ENCODE measurements at regions not wholly inside any gene's neighbourhood (a gene's known extent, or its start where the extent isn't known, plus 50 kb on each side); places are given as distances from the start of the nearest gene placed in this dataset.

DNA sequence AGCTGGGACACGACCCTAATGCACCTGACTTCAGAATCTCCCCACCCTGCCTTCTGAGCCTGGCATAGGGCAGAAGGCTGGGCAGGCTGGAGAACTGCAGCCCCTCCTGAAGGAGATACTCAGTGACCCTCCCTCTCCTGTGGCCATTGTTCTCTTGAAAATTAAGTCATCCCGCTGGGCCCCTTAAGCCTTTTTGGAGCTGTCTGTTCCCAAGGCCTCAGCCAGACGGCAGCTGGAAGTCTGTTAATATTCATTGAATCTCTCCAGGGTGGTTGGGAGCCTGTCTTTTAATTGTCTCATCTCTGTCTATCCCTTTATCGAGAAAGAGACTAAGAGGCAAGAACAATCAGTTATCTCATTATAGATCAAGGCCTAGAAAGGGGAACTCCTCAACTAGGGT lies 118.1 kb upstream of the PCBD1 start:
- TF ChIP-seq, protein P1, sequence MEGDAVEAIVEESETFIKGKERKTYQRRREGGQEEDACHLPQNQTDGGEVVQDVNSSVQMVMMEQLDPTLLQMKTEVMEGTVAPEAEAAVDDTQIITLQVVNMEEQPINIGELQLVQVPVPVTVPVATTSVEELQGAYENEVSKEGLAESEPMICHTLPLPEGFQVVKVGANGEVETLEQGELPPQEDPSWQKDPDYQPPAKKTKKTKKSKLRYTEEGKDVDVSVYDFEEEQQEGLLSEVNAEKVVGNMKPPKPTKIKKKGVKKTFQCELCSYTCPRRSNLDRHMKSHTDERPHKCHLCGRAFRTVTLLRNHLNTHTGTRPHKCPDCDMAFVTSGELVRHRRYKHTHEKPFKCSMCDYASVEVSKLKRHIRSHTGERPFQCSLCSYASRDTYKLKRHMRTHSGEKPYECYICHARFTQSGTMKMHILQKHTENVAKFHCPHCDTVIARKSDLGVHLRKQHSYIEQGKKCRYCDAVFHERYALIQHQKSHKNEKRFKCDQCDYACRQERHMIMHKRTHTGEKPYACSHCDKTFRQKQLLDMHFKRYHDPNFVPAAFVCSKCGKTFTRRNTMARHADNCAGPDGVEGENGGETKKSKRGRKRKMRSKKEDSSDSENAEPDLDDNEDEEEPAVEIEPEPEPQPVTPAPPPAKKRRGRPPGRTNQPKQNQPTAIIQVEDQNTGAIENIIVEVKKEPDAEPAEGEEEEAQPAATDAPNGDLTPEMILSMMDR (IDR thresholded peaks at IDR 0.05): no peak

DNA sequence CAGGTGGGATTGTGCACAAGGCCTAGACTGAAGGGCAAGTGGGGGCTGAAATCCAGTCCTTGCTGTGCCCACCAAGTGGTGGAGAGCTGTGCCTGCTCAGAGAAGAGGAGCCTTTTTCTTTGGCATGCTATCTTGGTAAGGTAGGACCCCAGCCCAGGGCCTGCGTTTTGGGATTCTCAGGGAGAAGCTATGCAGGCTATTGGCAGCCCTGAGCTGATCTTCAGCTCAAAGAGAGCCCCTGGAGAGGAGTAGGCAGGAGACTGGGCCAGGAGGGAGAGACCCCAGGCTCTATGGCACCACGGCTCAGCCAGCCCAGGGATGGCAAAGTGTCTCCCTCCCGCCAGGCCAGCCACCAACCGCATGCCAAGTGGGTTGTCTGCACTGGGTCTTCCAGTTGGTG lies 119.2 kb upstream of the PCBD1 start:
- TF ChIP-seq, protein P1 (IDR thresholded peaks at IDR 0.05): no peak

DNA sequence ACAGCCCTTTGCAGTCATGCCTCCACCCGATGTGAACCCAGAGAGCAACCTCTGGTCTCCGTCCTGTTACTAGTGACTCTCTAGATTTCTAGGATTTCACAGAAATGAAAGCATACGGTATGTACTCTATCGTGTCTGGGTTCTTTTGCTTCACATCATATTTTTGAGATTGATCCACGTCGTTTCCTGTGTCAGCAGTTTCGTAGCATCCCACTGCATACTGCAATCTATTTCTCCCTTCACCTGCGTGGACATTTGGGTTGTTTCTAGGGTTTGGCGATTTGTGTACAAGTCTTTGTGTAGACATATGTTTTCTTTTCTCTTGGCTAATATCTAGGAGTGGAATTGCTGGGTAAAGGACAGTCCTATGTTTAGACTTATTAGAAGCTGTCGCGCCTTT lies 119.8 kb upstream of the PCBD1 start:
- TF ChIP-seq, protein P1 (IDR thresholded peaks at IDR 0.05): no peak

DNA sequence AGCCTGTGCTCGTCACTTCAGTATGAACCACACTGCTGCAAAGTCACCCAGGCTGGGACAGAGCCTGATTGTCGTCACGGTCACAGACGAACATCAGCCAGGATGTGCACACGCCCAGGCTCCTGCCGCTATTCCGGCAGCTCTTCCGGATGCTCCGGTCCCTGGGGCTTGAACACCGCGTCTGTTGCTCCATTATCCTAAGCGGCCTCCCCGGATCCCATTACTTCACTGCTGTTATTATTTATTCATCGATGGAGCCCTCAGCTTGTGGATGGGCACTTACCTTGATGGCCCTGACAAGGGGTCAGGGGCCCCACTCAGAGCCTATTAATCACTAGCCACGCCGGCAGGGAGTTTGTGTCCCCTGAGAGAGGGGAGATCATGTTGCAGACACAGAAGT lies 120.8 kb upstream of the PCBD1 start:
- TF ChIP-seq, protein P1 (IDR thresholded peaks at IDR 0.05): no peak

DNA sequence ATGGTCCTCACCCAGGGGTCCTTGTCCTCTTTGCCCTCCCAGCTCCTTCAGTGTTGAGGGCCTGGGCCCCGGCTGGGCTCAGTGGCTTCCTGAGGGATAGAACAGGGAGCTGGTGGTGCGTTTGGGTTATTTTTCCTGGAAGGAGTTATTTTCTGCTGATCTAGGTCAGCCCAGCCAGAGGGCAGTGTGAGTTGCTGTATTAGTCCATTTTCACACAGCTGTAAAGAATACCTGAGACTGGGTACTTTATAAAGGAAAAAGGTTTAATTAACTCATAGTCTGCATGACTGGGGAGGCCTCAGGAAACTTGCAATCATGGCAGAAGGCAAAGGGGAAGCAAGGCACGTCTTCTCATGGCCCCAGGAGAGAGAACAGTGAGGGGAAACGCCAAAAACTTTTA lies 122.4 kb upstream of the PCBD1 start:
- TF ChIP-seq, protein P1 (IDR thresholded peaks at IDR 0.05): no peak

DNA sequence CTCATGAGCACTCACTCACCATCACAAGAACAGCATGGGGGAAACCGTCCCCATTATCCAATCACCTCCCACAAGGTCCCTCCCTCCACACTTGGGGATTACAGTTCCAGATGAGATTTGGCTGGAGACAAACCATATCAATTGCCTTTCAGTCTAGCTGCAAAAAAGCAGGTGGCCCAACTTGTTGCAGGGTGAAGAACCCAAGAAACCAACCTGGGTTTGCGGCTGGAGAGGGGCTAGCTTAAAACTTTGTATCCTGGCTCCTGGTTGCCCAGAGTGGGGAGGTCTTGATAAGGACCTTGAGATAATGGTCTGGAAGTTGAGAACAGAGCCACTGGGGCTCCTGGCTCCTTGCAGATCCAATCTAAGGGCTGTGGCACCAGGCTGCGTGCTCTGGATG lies 122.8 kb upstream of the PCBD1 start:
- TF ChIP-seq, protein P1 (IDR thresholded peaks at IDR 0.05): no peak

DNA sequence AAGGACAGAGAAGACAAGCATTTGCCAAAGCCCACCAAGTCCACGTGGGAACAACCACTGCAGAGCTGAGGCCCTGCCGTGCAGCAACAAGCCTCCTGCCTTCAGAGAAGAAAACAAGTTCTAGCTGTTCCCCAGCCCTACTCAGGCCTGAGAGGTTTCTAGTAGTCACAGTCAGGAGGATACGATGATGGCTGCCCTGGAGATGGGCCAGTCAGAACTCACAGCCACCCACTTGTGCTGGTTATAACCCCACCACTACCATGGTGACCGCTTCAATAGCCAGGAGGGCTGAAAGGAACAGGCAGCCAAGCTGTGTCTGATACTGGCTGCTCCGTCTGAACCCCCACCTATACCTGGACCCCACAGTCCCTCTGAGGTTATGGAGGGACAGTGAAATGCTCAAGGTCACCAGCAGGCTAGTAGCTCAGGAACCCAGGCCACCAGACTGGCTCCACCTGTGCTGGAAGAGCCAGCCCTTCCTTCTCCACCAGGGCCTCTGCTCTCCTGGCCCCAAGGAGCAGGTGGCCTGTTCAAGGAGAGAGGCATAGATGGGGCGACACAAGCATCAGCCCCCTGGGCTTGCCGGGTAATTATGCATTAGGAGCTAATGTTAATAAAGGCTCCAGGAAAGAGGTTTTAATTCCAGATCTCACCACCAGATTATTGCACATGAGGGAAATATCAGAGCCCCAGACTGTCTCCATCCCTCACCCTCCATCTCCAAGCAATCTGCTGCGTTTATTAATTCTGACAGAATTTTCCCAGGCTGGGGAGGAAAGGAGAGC lies 125.8 kb upstream of the PCBD1 start:
- TF ChIP-seq, protein P1 (IDR thresholded peaks at IDR 0.05): no peak

DNA sequence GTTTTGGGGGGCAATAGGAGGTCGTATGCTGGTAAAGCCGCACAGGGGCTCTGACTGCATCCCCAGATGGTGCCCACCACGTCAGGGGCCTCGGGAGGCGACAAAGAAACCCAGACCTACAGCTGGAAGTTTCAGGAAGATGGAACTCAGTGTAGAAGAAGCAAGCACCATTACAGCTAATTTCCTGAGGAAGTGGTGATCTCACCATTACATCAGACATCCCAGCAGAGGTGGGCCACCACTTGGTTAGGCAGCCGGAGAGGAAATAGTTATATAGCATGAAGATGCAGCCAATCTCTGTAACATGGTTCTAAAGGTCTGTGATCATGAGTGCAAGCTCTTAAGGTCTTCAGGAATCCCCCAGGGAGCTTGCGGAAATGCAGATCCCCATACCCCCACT lies 127.3 kb upstream of the PCBD1 start:
- TF ChIP-seq, protein P1 (IDR thresholded peaks at IDR 0.05): no peak
